HG02885 (cell line): ENCODE measurements at regions not wholly inside any gene's neighbourhood (a gene's known extent, or its start where the extent isn't known, plus 50 kb on each side); places are given as distances from the start of the nearest gene placed in this dataset.
A peak's percentile ranks its signal among the peaks of the same experiment; 100 is the strongest.
"Not testable (repeated sequence)": the region's sequence is repeated elsewhere in the genome, so short reads cannot be mapped to it uniquely, and the experiment has no call there.

Experiments used
- ATAC-seq: cut with Tn5 transposase; IDR thresholded peaks from one replicate; pipeline ENCODE4 v1.9.1; 2021; ENCODE audit warnings: mild to moderate bottlenecking; ENCODE audit not compliant: unreplicated experiment, poor library complexity

- no peak for ATAC-seq
Measured at GRCh38 chr7:113784956-113785355, 133.9 kb downstream of the PPP1R3A start.

DNA sequence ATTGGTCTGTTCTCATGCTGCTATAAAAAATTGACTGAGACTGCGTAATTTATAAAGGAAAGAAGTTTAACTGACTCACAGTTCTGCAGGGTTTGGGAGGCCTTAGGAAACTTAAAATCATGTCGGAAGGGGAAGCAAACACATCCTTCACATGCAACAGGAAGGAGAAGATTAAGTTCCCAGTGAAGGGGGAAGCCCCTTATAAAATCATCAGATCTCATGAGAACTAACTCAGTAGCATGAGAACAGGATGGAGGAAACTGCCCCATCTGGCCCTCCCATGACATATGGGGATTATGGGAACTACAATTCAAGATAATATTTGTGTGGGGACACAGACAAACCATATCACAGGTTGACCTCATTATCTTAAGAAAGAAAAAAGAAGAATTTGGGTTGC, 134.5 kb downstream of the PPP1R3A start:
- ATAC-seq = no peak

DNA sequence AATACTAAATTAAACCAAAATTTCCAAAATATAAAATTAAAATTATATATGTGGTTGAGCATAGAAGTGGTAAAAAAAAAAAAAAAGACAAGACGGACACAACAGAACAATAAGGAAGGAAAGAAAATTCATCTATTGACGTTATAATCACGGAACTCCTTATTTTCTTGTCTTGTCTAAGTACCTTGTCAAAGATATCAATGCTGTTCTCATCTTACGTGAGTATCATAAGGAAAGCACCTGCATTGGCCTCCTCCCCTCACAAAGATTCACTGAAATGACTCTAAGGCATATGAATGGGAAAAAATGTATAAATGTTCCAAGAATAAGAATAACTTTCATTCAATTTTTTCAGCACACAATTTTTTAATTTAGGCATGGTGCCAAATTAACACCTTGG, 135.4 kb downstream of the PPP1R3A start:
- no peak for ATAC-seq

DNA sequence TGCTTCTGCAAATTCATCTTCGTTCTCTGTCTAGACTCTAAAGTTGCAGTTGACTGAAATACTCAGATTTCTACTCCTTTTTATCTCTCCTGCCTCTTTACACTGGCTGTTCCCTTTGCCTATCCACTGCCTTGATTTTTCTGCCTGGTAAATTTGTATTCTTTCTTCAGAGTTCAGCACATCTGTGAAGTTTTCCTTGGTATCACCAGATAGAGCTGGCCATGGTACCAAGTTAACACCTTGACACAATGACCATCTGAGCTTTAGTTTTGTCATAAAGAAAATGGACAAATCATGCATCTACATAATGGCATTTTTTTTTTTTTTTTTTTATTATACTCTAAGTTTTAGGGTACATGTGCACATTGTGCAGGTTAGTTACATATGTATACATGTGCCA, 143.0 kb downstream of the PPP1R3A start:
- no peak for ATAC-seq

GRCh38 chr7:113775401-113775800, 143.4 kb downstream of the PPP1R3A start:
- ATAC-seq = no peak

DNA sequence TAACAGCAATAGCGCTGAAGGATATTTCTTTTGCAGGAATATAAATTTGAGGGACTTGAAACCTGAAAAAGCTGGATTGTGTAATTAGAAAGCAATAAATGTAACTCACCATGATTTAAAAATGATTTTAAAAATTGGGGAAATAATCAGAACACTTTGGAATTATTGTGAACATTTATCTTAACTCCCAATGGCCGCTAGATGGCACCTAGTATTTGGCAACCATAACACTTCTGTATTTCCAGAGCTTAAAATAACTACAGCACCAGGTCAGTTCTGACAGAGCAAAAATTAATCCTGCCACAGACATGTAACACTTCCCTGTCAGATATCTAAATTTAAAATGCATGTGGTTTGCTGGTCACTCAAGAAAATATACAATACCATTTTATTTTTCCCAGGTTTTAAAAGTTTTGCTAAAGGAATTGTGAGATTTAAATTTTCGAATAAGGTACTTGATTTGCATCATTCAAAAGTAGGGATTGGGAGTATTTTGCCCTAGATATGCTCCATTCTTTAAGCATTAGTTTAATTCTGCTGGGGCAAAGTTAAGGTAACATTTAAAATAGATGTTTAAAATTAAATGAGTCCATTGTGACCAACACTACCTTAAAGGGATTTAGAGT, 144.5 kb downstream of the PPP1R3A start:
- peak; percentile 95 for ATAC-seq

GRCh38 chr7:113770146-113770738, 148.6 kb downstream of the PPP1R3A start:
- ATAC-seq = no peak

GRCh38 chr7:113768387-113768786, 150.4 kb downstream of the PPP1R3A start:
- no peak for ATAC-seq

GRCh38 chr7:113764401-113765035, 154.3 kb downstream of the PPP1R3A start:
- ATAC-seq = no peak

GRCh38 chr7:113763226-113763625, 155.6 kb downstream of the PPP1R3A start:
- no peak for ATAC-seq

DNA sequence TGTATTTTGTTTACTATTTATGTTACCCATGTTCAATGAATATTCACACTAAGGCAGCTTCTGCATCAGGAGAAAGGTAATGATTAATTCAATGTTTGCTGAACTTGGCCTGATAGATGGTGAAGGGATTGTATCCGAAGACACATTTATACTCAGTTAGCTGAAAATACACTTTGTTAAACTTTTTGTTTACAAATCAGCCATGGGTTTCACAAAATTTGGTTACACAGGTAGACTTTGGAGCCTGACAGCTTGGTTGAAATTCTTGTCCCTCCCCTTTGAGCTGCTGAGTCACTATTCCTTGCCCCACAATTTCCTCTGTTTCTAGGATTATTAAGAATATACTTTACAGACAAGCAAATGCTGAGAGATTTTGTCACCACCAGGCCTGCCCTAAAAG, 162.6 kb downstream of the PPP1R3A start:
- ATAC-seq = no peak

DNA sequence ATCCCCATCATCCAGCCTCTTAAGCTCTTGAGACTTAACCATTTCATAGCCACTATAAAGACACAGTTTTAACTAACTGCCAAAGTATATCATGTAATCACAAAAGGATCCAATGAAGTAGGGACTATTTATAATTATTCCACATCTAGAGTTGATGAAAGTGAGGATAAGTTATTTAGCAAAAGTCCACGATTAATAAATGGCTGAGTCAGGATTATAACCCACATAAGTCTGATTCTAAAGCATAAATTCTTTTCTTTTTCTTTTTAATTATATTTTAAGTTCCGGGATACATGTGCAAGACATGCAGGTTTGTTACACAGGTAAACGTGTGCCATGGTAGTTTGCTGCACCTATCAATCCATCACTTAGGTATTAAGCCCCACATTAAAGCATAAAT, 166.1 kb downstream of the PPP1R3A start:
- no peak for ATAC-seq

DNA sequence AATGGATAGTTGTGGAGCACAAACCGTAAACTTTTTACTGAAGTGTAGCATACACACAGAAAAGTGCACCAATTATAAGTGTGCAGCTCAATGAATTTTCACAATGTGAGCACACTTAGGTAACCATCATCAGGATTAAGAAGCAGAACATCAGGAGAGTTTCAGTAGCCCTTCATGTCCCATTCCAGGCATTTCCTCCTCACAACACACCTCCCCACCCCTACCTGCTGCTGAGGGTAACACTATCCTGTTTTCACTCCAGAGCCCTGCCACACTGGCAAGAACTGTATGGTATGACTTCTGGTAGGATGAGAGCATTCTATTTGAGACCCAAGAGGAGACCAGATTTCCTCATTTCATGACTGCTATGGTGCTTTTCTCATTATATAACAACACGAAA, 166.5 kb downstream of the PPP1R3A start:
- ATAC-seq = no peak

- no peak for ATAC-seq
Measured at GRCh38 chr7:113751547-113751946, 167.3 kb downstream of the PPP1R3A start.

GRCh38 chr7:113748385-113748784, 170.4 kb downstream of the PPP1R3A start:
- not testable (repeated sequence) for ATAC-seq

DNA sequence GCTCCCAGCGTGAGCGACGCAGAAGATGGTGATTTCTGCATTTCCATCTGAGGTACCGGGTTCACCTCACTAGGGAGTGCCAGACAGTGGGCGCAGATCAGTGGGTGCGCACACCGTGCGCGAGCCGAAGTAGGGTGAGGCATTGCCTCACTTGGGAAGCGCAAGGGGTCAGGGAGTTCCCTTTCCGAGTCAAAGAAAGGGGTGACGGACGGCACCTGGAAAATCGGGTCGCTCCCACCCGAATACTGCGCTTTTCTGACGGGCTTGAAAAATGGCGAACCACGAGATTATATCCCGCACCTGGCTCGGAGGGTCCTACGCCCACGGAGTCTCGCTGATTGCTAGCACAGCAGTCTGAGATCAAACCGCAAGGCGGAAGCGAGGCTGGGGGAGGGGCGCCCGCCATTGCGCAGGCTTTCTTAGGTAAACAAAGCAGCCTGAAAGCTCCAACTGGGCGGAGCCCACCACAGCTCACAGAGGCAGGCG, 175.8 kb downstream of the PPP1R3A start:
- not testable (repeated sequence) for ATAC-seq

GRCh38 chr7:113742377-113742776, 176.4 kb downstream of the PPP1R3A start:
- ATAC-seq = no peak

DNA sequence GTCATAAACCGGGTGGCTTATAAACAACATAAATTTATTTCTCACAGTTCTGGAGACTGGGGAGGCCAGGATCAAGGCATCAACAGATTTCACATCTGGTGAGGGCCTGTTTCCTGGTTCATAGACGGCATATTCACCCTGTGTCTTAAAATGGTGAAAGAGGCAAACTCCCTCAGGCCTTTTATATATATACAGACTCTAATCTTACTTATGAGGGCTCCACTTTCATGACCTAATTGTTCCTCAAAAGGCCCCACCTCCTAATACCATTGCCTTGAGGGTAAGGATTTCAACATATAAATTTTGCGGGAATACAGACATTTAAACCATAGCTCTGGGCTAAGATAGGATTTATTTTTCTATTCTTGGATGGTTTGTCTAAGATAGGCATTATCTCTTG, 187.2 kb downstream of the PPP1R3A start:
- ATAC-seq = no peak

DNA sequence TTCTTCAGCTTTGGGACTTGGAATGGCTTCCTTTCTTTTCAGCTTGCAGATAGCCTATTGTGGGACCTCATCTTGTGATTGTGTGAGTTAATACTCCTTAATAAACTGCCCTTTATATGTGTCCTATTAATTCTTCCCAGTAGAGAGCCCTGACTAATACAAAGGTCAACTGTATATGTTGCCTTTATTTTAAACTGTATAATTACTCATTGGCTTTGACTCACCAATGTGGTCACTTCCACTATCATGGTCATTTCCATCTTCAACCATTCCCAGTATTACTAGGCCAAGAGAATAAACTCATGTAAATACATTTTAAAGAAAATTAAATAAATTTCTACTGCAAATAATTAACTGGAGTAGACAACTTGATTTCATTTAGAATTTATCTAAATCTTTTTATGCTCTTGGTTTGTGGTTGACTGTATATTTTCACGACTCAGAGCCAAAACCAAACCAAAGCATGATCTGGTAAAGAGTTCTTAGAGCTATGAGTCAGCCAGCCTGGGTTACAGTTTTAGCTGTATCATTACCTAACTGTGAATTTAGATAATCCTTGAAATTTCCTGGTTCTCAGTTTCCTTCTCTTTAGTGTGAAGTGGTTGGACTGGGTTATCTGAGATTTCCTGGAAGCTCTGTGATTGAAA, 188.4 kb downstream of the PPP1R3A start:
- ATAC-seq = no peak

GRCh38 chr7:113727486-113727885, 191.3 kb downstream of the PPP1R3A start:
- ATAC-seq = no peak

GRCh38 chr7:113722006-113722405, 196.8 kb downstream of the PPP1R3A start:
- no peak for ATAC-seq
